ENCODE measurements at regions not wholly inside any gene's neighbourhood (a gene's known extent, or its start where the extent isn't known, plus 50 kb on each side); places are given as distances from the start of the nearest gene placed in this dataset.

DNA sequence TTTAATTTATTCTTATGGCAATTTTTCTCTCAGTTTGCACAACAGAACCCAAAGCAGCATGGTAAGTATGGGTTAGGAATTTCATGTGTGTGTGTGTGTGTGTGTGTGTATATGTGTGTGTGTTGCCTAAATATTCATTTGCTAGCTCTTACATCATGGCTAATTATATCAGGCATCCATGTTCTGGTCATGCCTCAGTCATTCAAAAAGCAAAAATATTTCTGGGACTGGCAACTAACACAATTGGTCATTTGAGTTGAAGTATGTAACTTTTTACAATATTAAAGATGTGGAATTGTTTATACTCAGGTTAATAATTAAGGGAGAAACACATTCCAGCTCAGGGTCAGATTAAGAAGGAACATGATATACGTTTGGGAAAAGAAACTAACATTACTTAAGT lies 67.6 kb upstream of the PHYHIPL start:
- no peaks in the 10 kb centered on the region for H3K27me3 ChIP-seq
- no peak overlapping the region for H3K4me3 ChIP-seq
- no peaks in the 10 kb centered on the region for H3K4me1 ChIP-seq
- no peaks in the 10 kb centered on the region for H3K36me3 ChIP-seq (ENCODE audit: low read depth, missing control alignments)
- intact Hi-C loops (cut with DNase I; ENCODE audit: low total_unique reads): no loop called here
- H3K9me3 ChIP-seq: no peaks in the 10 kb centered on the region
- H3K27ac ChIP-seq: no peak overlapping the region
- WGBS, 2 donors: 62 to 69% methylated on average over 1 of the region's 1 CpG
- no peak for DNase-seq
- no peak for TF ChIP-seq POLR2A (IDR thresholded peaks at IDR 0.05)
- TF ChIP-seq, protein P1, sequence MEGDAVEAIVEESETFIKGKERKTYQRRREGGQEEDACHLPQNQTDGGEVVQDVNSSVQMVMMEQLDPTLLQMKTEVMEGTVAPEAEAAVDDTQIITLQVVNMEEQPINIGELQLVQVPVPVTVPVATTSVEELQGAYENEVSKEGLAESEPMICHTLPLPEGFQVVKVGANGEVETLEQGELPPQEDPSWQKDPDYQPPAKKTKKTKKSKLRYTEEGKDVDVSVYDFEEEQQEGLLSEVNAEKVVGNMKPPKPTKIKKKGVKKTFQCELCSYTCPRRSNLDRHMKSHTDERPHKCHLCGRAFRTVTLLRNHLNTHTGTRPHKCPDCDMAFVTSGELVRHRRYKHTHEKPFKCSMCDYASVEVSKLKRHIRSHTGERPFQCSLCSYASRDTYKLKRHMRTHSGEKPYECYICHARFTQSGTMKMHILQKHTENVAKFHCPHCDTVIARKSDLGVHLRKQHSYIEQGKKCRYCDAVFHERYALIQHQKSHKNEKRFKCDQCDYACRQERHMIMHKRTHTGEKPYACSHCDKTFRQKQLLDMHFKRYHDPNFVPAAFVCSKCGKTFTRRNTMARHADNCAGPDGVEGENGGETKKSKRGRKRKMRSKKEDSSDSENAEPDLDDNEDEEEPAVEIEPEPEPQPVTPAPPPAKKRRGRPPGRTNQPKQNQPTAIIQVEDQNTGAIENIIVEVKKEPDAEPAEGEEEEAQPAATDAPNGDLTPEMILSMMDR (IDR thresholded peaks at IDR 0.05): no peak

DNA sequence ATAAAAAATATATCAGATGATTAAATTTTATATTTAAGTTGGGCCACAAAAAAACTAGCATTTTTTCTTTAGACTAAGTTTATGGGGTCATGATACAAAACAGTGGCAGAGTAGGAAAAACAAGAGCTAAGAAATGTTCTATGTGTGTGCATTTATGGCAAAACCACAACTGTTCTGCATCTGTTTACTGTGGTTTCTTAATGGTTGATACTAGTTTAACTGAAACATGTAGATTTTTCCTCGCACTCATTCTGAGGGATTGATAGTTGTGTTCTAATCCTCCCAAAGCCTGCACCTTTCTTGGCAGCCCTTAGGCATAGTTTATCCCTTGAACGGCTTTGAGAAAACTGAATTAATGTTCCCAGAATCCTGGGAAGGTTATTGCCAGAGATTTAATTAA lies 66.6 kb upstream of the PHYHIPL start:
- H3K4me1 ChIP-seq: no peaks in the 10 kb centered on the region
- TF ChIP-seq, protein P1 (IDR thresholded peaks at IDR 0.05): no peak
- no peak for TF ChIP-seq POLR2A (IDR thresholded peaks at IDR 0.05)
- no peaks in the 10 kb centered on the region for H3K36me3 ChIP-seq (ENCODE audit: low read depth, missing control alignments)
- H3K27ac ChIP-seq: no peak overlapping the region
- WGBS, 2 donors: 84 to 92% methylated on average over 2 of the region's 2 CpGs
- DNase-seq: no peak
- intact Hi-C loops (cut with DNase I; ENCODE audit: low total_unique reads): no loop called here
- H3K27me3 ChIP-seq: no peaks in the 10 kb centered on the region
- no peak overlapping the region for H3K4me3 ChIP-seq
- H3K9me3 ChIP-seq: no peaks in the 10 kb centered on the region

DNA sequence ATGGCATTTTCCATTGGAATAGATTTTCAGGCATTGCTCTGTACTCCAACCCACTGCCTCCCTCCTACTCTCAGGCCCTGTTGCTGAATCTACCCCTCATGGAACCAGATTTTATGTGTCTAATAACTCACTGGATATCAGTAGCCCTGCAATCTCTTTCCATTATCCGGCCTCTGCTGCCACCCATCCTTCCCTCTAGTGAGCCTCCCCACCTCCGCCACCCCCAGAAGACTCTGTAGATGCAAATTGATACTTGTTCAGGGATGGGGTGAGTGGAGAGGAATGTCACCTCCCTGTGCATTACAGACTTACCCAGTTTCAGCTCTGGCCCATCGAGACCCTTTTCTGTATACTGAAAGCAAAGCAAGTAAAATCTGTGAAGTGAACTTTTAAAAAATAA lies 52.3 kb upstream of the PHYHIPL start:
- TF ChIP-seq, protein P1 (IDR thresholded peaks at IDR 0.05): no peak
- no peak for TF ChIP-seq POLR2A (IDR thresholded peaks at IDR 0.05)
- intact Hi-C loops (cut with DNase I; ENCODE audit: low total_unique reads): no loop called here
- no peaks in the 10 kb centered on the region for H3K36me3 ChIP-seq (ENCODE audit: low read depth, missing control alignments)
- H3K4me1 ChIP-seq: no peaks in the 10 kb centered on the region
- no peaks in the 10 kb centered on the region for H3K9me3 ChIP-seq
- no peaks in the 10 kb centered on the region for H3K27me3 ChIP-seq
- no peak overlapping the region for H3K27ac ChIP-seq
- no peak for DNase-seq
- H3K4me3 ChIP-seq: no peak overlapping the region
- 93 to 95% methylated on average over 3 of the region's 3 CpGs for WGBS, 2 donors

DNA sequence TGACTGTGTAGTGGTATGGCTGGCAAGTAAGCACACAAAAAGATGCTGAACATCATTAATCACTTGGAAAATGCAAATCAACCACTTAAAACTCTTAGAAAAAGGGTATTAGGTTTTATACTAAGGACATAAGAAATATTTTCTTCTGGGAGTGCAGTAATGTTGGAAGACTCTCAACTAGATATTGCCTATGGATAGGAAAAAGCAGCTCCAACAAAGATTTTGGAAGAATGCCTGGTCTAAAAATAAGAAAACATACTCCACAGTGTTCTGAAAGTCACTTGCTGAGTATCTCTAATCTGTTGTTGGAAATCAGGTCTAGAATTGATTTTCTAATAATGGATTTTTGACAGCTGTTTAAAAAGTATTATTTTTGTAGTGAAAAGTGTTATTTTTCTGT lies 50.8 kb upstream of the PHYHIPL start:
- no peaks in the 10 kb centered on the region for H3K36me3 ChIP-seq (ENCODE audit: low read depth, missing control alignments)
- intact Hi-C loops (cut with DNase I; ENCODE audit: low total_unique reads): no loop called here
- DNase-seq: no peak
- H3K4me1 ChIP-seq: no peaks in the 10 kb centered on the region
- H3K27ac ChIP-seq: no peak overlapping the region
- TF ChIP-seq, protein P1 (IDR thresholded peaks at IDR 0.05): no peak
- TF ChIP-seq POLR2A (IDR thresholded peaks at IDR 0.05): no peak
- H3K4me3 ChIP-seq: no peak overlapping the region
- no peaks in the 10 kb centered on the region for H3K9me3 ChIP-seq
- no peaks in the 10 kb centered on the region for H3K27me3 ChIP-seq

DNA sequence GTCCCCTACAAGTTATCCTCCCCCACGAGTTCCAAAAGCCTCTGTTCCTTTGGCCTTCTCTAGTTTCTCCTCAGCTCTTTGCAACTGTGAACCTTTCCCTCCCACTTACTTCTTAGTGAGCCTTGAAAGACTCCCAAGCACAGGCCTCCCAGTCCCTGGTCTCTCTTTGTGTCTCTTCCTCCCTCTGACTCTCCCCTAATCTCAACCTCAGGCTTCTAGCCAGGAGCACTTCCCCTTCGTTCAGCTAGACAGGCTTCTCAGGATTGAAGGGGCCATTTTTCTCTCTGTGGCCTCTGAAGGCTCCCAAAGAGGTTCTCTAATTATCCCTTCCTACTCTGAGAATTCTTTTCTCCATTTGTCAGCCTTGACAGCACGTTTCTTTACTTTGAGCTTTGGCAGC lies 50.2 kb upstream of the PHYHIPL start:
- no peaks in the 10 kb centered on the region for H3K4me1 ChIP-seq
- intact Hi-C loops (cut with DNase I; ENCODE audit: low total_unique reads): no loop called here
- WGBS, 2 donors: 43 to 54% methylated on average over 3 of the region's 3 CpGs
- H3K36me3 ChIP-seq (ENCODE audit: low read depth, missing control alignments): no peaks in the 10 kb centered on the region
- no peaks in the 10 kb centered on the region for H3K9me3 ChIP-seq
- H3K4me3 ChIP-seq: no peak overlapping the region
- no peak for DNase-seq
- no peaks in the 10 kb centered on the region for H3K27me3 ChIP-seq
- no peak overlapping the region for H3K27ac ChIP-seq
- TF ChIP-seq, protein P1 (IDR thresholded peaks at IDR 0.05): no peak
- no peak for TF ChIP-seq POLR2A (IDR thresholded peaks at IDR 0.05)

Data from testis (tissue), 2 donors.